GM12892 (cell line): ENCODE measurements at regions not wholly inside any gene's neighbourhood (a gene's known extent, or its start where the extent isn't known, plus 50 kb on each side); places are given as distances from the start of the nearest gene placed in this dataset.

ENCODE experiments used
- POLR2A ChIP-seq: IDR thresholded peaks from 2 replicates; pipeline ENCODE4 v1.6.1; 2011; ENCODE audit warnings: low read depth, low read length, control low read depth
- POLR2AphosphoS5 ChIP-seq: IDR thresholded peaks from 2 replicates; pipeline ENCODE4 v1.6.1; 2011; ENCODE audit warnings: low read depth, low read length, control low read depth
- TAF1 ChIP-seq: IDR thresholded peaks from 2 replicates; pipeline ENCODE4 v1.6.1; 2011; ENCODE audit warnings: low read depth, mild to moderate bottlenecking, control low read depth, low read length, borderline replicate concordance

DNA sequence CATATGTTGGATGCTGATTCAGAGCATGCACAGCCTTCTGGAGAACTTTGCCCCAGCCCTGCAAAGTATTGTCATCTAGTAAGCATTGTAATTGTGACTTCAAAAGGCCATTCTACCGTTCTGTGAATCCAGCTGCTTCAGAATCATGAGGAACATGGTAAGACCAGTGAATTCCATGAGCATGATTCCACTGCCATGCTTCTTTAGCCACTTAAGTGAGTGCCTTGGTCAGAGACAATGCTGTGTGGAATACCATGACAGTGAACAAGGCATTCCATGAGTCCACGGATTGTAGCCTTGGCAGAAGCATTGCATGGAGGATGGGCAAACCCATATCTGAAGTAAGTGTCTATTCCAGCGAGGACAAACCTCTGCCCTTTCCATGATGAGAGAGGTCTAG lies 123.7 kb downstream of the S1PR1 start:
- TF ChIP-seq POLR2A (no peak), TAF1 (no peak), POLR2AphosphoS5 (no peak)
